Right atrium auricular region (tissue), 2 donors: ENCODE measurements at regions not wholly inside any gene's neighbourhood (a gene's known extent, or its start where the extent isn't known, plus 50 kb on each side); places are given as distances from the start of the nearest gene placed in this dataset.

Experiments
- DNase-seq: peaks from one replicate; pipeline ENCODE4 v3.0.0-alpha.2; 2019; ENCODE audit warnings: low spot score
- H3K27ac ChIP-seq, 2 donors: fragments of 200-600 bp; sonication (generic); 1 replicate in 1 of 2; 2 replicates in 1 of 2; pipeline ENCODE4 v1.5.1; 2016 to 2019
- H3K27me3 ChIP-seq, 2 donors: fragments of 200-600 bp; sonication (generic); one replicate each; pipeline versions ENCODE4 v1.5.1 to v1.6.0; 2017 to 2019
- H3K36me3 ChIP-seq: fragments of 200-600 bp; sonication (generic); one replicate; pipeline ENCODE4 v1.5.1; 2016
- H3K4me1 ChIP-seq, 2 donors: fragments of 200-600 bp; sonication (generic); one replicate each; pipeline versions ENCODE4 v1.5.1 to v1.6.0; 2017 to 2019
- H3K4me3 ChIP-seq, 2 donors: fragments of 200-600 bp; sonication (generic); 1 replicate in 1 of 2; 2 replicates in 1 of 2; pipeline ENCODE4 v1.5.1; 2017 to 2019; ENCODE audit warnings: mild to moderate bottlenecking in 1 of 2, moderate library complexity in 1 of 2
- H3K9me3 ChIP-seq, 2 donors: fragments of 200-600 bp; sonication (generic); one replicate each; pipeline ENCODE4 v1.5.1; 2019
- CTCF ChIP-seq, 2 donors: fragments of 200-600 bp; sonication (generic); IDR thresholded peaks; one replicate each; pipeline ENCODE4 v1.5.1; 2019; ENCODE audit warnings: antibody characterized with exemption in 2 of 2

GRCh38 chr2:15111718-15112117 is 449.4 kb downstream of the NBAS start:
- Histone ChIP-seq H3K27ac (no peak overlapping the region), H3K4me1 (no peaks in the 10 kb centered on the region), H3K27me3 (no peaks in the 10 kb centered on the region), H3K9me3 (peaks cover 7 to 41% of the 10 kb centered on the region in 2 donors), H3K36me3 (no peaks in the 10 kb centered on the region), H3K4me3 (no peak overlapping the region)
- DNase-seq = no peak
- no peak for TF ChIP-seq CTCF (IDR thresholded peaks at IDR 0.05)

- Histone ChIP-seq H3K4me3 (no peak overlapping the region), H3K9me3 (peaks cover 7 to 41% of the 10 kb centered on the region in 2 donors)
- TF ChIP-seq CTCF (IDR thresholded peaks at IDR 0.05) = no peak
Observed at GRCh38 chr2:15112216-15112615, 448.9 kb downstream of the NBAS start.

GRCh38 chr2:15115776-15116175 is 445.4 kb downstream of the NBAS start:
- no peak for DNase-seq

More at GRCh38 chr2:15112216-15112615, 448.9 kb downstream of the NBAS start:
- H3K27ac ChIP-seq = no peak overlapping the region
- no peak for DNase-seq
- no peaks in the 10 kb centered on the region for H3K36me3 ChIP-seq
- H3K27me3 ChIP-seq = no peaks in the 10 kb centered on the region
- H3K4me1 ChIP-seq = no peaks in the 10 kb centered on the region

GRCh38 chr2:15116830-15117229 is 444.3 kb downstream of the NBAS start:
- no peak for DNase-seq
- Histone ChIP-seq H3K27ac (no peak overlapping the region), H3K4me3 (no peak overlapping the region), H3K9me3 (peaks cover 0 to 25% of the 10 kb centered on the region in 2 donors), H3K27me3 (no peaks in the 10 kb centered on the region), H3K36me3 (no peaks in the 10 kb centered on the region), H3K4me1 (no peaks in the 10 kb centered on the region)
- TF ChIP-seq CTCF (IDR thresholded peaks at IDR 0.05) = no peak

More at GRCh38 chr2:15115776-15116175, 445.4 kb downstream of the NBAS start:
- no peaks in the 10 kb centered on the region for H3K4me1 ChIP-seq
- no peaks in the 10 kb centered on the region for H3K27me3 ChIP-seq
- no peak overlapping the region for H3K4me3 ChIP-seq
- H3K9me3 ChIP-seq = peaks cover 7 to 35% of the 10 kb centered on the region in 2 donors
- no peak for TF ChIP-seq CTCF (IDR thresholded peaks at IDR 0.05)
- no peak overlapping the region for H3K27ac ChIP-seq
- H3K36me3 ChIP-seq = no peaks in the 10 kb centered on the region
